ENCODE measurements at regions not wholly inside any gene's neighbourhood (a gene's known extent, or its start where the extent isn't known, plus 50 kb on each side); places are given as distances from the start of the nearest gene placed in this dataset.
"Not testable (repeated sequence)": the region's sequence is repeated elsewhere in the genome, so short reads cannot be mapped to it uniquely, and the experiment has no call there.

- DNase-seq, result no peak
Observed at GRCh38 chr17:34771891-34772290, 189.4 kb downstream of the CCT6B start.

- no peak for DNase-seq
Observed at GRCh38 chr17:34770586-34770985, 190.7 kb downstream of the CCT6B start.

GRCh38 chr17:34769899-34770298 lies 190.5 kb downstream of the TMEM132E start:
- DNase-seq, result no peak

GRCh38 chr17:34769049-34769448 lies 189.7 kb downstream of the TMEM132E start:
- DNase-seq, result peak in 1 of 3 experiments; percentile 14

- no peak for DNase-seq
Observed at GRCh38 chr17:34765291-34765690, 185.9 kb downstream of the TMEM132E start.

- DNase-seq, result no peak
Observed at GRCh38 chr17:34764716-34765115, 185.3 kb downstream of the TMEM132E start.

GRCh38 chr17:34763728-34764665 lies 184.6 kb downstream of the TMEM132E start:
- DNase-seq, result no peak

- no peak for DNase-seq
Observed at GRCh38 chr17:34762078-34762477, 182.7 kb downstream of the TMEM132E start.

GRCh38 chr17:34761646-34762045 lies 182.3 kb downstream of the TMEM132E start:
- no peak for DNase-seq

- DNase-seq, result peak; percentile 3 to 87 (median 56)
Observed at GRCh38 chr17:34760931-34761495, 181.6 kb downstream of the TMEM132E start.

GRCh38 chr17:34758718-34759117 lies 179.3 kb downstream of the TMEM132E start:
- no peak for DNase-seq

GRCh38 chr17:34758316-34758715 lies 178.9 kb downstream of the TMEM132E start:
- no peak for DNase-seq

- DNase-seq, result no peak
Observed at GRCh38 chr17:34757611-34758010, 178.2 kb downstream of the TMEM132E start.

- DNase-seq, result no peak
Observed at GRCh38 chr17:34757106-34757505, 177.7 kb downstream of the TMEM132E start.

GRCh38 chr17:34756637-34757021 lies 177.2 kb downstream of the TMEM132E start:
- DNase-seq, result no peak

GRCh38 chr17:34755981-34756636 lies 176.7 kb downstream of the TMEM132E start:
- peak in 1 of 3 experiments; percentile 24 for DNase-seq

- DNase-seq, result no peak
Observed at GRCh38 chr17:34755371-34755770, 176.0 kb downstream of the TMEM132E start.

GRCh38 chr17:34750004-34750403 lies 170.6 kb downstream of the TMEM132E start:
- no peak for DNase-seq

GRCh38 chr17:34741967-34742366 lies 162.6 kb downstream of the TMEM132E start:
- no peak for DNase-seq

GRCh38 chr17:34740565-34741520 lies 161.5 kb downstream of the TMEM132E start:
- peak in 2 of 3 experiments; percentile 32 to 61 for DNase-seq

- no peak for DNase-seq
Observed at GRCh38 chr17:34739386-34739785, 160.0 kb downstream of the TMEM132E start.

- not testable (repeated sequence) for DNase-seq
Observed at GRCh38 chr17:34737673-34738072, 158.3 kb downstream of the TMEM132E start.
